DMS153 treated with DMSO at 0.1 percent for 48 hours (cell line): ENCODE measurements at regions not wholly inside any gene's neighbourhood (a gene's known extent, or its start where the extent isn't known, plus 50 kb on each side); places are given as distances from the start of the nearest gene placed in this dataset.
A peak's percentile ranks its signal among the peaks of the same experiment; 100 is the strongest.
"Not testable (repeated sequence)": the region's sequence is repeated elsewhere in the genome, so short reads cannot be mapped to it uniquely, and the experiment has no call there.

Experiments used
- DNase-seq: peaks from one replicate; lab custom pipeline; 2025; ENCODE audit not compliant: unreplicated experiment; lab: John Stamatoyannopoulos, UW

DNA sequence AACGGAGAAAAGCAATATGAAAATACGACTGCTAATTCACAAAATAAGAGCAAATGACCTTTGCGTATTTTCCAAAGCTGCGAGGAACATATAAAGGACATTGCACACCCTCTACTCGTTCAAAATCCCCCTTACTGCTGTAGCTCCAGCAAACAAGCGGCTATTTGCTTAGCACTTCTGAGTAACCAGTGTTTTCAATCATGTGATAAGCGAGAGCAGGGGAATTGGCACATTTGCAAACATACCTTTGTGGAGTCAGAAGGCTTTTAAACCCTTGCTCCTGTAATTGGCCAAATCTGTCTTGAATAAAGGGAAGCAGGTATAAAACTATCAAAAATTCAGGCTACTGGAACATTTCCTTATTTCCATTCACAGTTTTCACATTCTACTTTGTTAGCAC, 610.2 kb downstream of the UBE2NL start:
- DNase-seq, result peak; percentile 86

GRCh38 chrX:144531877-144532276, 648.0 kb downstream of the UBE2NL start:
- no peak for DNase-seq

DNA sequence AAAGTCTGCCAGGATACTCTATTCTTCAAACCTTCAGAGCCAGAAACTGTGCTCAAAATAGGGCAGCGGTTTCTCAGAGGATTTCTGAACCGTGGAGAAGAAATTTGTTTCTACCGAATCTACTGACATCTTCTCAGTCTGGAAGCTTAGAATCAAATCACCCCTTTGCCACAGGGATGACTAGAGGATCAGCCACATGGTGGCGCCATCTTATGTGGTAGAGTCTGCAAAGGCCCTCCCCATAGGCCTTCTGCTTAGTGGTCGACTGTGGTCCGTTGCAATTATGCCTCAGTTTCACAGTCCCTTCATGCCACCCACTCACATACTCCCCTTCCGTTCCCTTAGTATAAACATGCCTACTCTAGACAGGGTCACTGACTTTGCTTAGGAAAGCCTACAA, 680.7 kb upstream of the SPANXN1 start:
- DNase-seq, result no peak

GRCh38 chrX:144586756-144587155, 660.5 kb upstream of the SPANXN1 start:
- no peak for DNase-seq

DNA sequence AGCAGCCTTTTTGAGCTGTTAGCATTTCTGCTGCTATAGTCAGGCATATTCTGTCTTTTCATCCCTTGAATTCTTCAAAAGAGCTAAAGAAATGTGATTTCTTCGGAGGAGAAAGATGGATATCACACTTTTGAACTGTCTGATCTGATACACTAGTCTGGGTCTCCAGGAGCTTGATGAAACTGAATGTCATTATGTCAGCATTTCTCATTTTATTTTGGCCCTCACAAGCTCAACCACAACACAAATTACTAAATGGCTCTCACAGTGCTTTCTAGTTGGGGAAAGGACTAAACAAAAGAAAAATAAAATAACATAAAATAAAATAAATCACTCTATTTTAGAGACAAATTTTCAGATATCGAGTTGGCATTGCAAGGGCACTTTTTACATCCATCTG, 655.3 kb upstream of the SPANXN1 start:
- no peak for DNase-seq

DNA sequence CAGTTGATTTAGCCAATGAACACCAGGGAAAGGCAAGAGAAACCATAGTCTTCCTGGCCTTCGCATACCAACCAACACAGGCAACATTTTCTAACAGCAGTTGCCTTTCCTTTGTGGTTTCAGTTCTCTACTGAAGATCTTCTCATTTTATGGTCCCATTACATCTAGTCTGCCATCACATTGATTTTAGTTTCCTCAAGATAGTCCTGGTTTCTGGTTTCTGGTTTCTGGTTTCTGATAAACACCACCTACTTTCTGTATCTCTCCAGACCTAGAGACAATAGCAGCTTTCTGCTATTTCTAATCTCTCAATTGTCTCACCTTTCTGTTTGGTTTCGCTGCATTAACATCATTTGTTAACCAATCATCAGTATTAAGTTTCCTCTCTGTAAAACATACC, 646.3 kb upstream of the SPANXN1 start:
- no peak for DNase-seq

DNA sequence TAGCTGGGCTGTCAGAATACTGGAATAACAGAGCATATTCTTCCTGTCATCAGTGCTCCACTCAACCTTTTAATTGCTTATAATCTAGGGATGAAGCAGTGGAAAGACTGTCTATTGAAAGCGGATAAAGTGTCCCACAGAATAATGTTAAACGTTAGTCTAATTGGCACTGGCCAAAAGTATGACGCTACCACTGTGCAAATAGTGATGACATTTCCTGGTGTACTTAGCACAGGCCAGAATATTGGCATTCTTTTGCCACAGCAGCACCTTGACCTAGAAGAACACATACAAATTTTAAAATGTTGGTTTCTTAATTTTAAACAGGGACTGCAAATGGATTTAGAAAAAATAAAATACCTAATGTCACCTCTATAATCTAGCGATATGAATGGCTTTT, 635.2 kb upstream of the SPANXN1 start:
- peak; percentile 34 for DNase-seq

DNA sequence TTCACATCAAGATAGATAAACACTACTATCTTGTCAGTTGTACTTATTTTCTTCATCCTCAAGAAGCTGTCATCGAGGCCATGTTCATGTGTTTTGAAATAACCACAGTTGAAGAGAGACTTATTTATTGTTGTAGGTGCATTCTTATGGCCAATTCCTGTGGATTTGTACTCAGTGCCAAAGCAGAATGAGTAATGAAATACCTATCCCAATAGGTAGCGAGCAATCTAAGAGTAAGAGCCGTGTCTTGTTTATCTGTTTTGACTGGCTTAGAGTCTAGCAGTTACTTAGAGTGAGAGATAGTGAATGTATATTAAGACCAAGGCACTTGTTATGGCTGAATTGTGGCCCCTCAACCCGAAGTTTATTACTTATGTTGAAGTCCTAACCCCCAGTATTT, 631.0 kb upstream of the SPANXN1 start:
- no peak for DNase-seq

GRCh38 chrX:144627947-144628346, 619.4 kb upstream of the SPANXN1 start:
- no peak for DNase-seq

DNA sequence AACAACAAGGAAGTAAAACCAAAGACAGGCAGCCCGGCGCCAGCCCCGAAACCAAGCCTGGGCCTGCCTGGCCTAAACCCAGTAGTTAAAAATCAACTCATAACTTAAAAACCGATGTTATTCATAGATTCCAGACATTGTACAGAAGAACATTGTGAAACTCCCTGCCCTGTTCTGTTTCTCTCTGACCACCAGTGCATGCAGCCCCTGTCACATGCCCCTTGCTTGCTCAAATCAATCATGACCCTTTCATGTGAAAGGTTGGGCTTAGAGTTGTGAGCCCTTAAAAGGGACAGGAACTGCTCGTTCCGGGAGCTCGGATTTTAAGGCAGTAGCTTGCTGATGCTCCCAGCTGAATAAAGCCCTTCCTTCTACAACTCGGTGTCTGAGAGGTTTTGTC, 612.9 kb upstream of the SPANXN1 start:
- DNase-seq, result not testable (repeated sequence)

GRCh38 chrX:144637731-144638130, 609.6 kb upstream of the SPANXN1 start:
- no peak for DNase-seq

DNA sequence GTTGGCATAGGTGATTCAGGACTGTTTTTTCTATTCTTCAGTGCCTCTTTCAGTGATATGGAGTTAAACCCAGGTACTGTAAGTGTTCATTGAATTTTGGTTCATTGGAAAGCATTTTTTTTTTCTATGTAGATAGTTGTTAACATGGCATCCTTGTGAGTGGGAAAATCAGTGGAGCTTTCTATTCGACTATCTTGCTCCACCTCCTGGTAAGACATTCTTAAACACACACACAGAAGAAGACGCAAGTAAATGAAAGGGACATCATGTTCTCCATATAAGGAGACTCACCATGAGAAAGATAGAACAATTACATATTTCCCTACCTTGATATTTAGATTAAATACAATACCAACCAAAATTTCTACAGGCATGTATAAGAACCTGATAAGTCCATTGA, 598.5 kb upstream of the SPANXN1 start:
- no peak for DNase-seq

DNA sequence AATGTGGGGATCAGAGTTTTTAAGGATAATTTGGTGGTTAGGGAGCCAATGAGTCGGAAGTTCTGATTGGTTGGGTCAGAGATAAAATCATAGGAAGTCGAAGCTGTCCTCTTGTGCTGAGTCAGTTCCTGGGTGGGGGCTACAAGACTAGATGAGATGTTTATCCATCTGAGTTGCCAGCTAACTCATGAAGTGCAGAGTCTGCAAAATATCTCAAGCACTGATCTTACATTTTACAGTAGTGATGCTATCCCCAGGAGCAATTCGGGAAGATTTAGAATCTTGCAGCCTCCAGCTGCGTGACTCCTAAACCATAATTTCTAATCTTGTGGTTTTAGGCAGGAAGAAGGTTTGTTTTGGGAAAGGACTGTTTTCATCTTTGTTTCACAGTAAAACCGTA, 565.8 kb upstream of the SPANXN1 start:
- DNase-seq, result no peak

DNA sequence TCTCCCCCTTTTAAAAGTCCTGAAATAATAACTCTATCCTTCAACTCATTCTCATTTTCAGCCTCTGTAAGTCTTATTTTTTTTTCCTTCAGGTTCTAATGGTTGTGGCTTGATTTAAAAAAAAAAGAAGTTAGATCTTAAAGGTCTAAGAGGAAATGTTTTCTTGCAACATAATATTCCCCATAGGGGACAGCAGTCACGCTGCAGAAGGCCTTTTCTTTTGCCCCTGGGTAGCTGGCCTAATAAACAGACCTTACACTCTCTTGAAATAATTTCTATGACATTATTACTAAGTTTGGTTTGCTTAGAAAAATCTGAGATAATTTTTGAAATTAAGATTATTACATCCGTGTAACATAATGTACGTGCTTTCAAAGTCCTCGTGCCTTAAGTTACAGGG, 564.1 kb upstream of the SPANXN1 start:
- no peak for DNase-seq

DNA sequence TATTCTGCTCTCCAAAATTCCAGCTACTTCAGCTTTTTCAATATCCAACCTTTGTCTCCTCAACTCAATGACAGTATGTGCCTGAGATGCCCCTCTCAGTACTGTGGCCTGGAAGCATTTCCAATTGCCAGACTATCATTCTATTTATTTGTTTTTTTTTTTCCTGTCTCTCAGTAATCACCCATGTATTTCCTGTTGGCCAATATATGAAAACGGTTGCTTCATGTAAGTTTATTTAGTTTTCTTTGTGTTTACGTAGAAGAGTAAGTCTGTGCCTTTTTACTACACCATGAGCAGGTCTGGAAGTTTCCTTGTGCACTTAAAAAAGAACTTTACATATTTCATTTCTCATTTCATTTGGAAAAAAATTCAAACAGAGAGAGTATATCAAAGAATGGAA, 537.5 kb upstream of the SPANXN1 start:
- DNase-seq, result no peak

DNA sequence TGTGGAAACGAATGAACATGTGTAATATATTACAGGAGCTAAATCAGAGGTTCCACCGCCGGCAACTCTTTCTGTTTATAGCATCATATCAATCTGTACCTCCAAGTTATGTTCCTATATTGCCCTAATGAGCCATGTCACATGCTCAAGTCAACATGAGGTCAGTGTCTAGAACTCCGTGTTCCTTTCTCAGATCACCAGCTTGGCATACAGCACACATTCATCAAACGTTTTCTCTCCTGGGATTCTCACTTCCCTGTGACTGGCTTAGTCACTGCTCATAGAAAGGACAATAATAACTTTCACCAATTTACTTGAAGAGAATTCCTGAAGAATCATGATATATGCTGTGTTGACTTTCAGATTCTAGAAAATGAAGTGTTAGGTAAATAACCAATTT, 532.0 kb upstream of the SPANXN1 start:
- no peak for DNase-seq

GRCh38 chrX:144716187-144716586, 531.1 kb upstream of the SPANXN1 start:
- DNase-seq, result no peak

- DNase-seq, result no peak
These were observed 529.6 kb upstream of the SPANXN1 start for GRCh38 chrX:144717682-144718081.

- no peak for DNase-seq
These were observed 525.0 kb upstream of the SPANXN1 start for GRCh38 chrX:144722307-144722706.

GRCh38 chrX:144730471-144730870, 516.8 kb upstream of the SPANXN1 start:
- no peak for DNase-seq

- DNase-seq, result no peak
These were observed 514.7 kb upstream of the SPANXN1 start for GRCh38 chrX:144732588-144732987.

DNA sequence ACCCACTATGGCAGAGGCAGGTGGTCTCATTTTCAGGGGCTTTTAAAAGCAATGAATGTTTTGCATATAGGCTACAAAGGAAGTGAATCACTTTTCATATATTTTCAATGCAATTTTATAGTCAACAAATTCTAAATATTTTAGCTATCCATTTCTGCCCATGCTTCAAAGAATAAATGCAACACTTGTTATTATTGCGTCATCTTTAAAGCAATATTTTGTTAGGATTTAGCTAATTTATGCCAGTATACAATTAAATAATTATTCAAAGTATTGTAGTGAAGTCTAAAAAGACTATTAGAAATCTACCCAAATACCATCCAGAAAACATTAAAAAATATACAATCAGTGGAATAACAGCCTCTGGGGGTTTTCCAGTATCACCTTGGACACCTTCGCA, 509.1 kb upstream of the SPANXN1 start:
- no peak for DNase-seq

- DNase-seq, result no peak
These were observed 478.8 kb upstream of the SPANXN1 start for GRCh38 chrX:144768540-144768939.

DNA sequence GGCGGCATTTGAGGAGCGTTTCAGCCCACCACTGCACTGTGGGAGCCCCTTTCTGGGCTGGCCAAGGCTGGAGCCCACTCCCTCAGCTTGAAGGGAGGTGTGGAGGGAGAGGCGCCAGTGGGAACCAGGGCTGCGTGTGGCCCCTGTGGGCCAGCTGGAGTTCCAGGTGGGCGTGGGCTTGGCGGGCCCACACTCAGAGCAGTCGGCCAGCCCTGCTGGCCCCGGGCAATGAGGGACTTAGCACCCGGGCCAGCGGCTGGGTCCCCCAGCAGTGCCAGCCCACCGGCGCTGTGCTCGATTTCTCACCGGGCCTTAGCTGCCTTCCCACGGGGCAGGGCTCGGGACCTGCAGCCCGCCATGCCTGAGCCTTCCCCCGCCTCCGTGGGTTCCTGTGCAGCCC, 463.8 kb upstream of the SPANXN1 start:
- not testable (repeated sequence) for DNase-seq
